Peyer's patch (tissue), 4 donors: ENCODE measurements at regions not wholly inside any gene's neighbourhood (a gene's known extent, or its start where the extent isn't known, plus 50 kb on each side); places are given as distances from the start of the nearest gene placed in this dataset.
A peak's percentile ranks its signal among the peaks of the same experiment; 100 is the strongest.

Source experiments
- DNase-seq, 3 donors: peaks; one replicate each; pipeline ENCODE4 v3.0.0-alpha.2; 2017 to 2019
- H3K27ac ChIP-seq, 4 donors: fragments of 200-600 bp; sonication (generic); one replicate each; pipeline ENCODE4 v1.5.1; 2016 to 2019
- H3K27me3 ChIP-seq, 2 donors: fragments of 200-600 bp; sonication (generic); one replicate each; pipeline ENCODE4 v1.5.1; 2019
- H3K36me3 ChIP-seq, 3 donors: fragments of 200-600 bp; sonication (generic); one replicate each; pipeline ENCODE4 v1.5.1; 2016 to 2019
- H3K4me1 ChIP-seq, 4 donors: fragments of 200-600 bp; sonication (generic); one replicate each; pipeline ENCODE4 v1.5.1; 2016 to 2019
- H3K4me3 ChIP-seq, 4 donors: fragments of 200-600 bp; sonication (generic); 1 replicate in 3 of 4; 2 replicates in 1 of 4; pipeline ENCODE4 v1.5.1; 2016 to 2019; ENCODE audit warnings: mild to moderate bottlenecking in 1 of 4
- H3K9me3 ChIP-seq, 4 donors: fragments of 200-600 bp; sonication (generic); one replicate each; pipeline ENCODE4 v1.5.1; 2016 to 2019; ENCODE audit warnings: mild to moderate bottlenecking in 1 of 4
- CTCF ChIP-seq, 6 experiments: fragments of 450-650 bp in 4 of 6; fragments of 200-600 bp in 2 of 6; sonication (generic) in 1 of 6; IDR thresholded peaks; one replicate each; pipeline ENCODE4 v1.5.1; 2017 to 2019; ENCODE audit warnings: antibody characterized with exemption in 6 of 6, mild to moderate bottlenecking in 3 of 6, moderate library complexity in 1 of 6
- POLR2A ChIP-seq, 2 donors: fragments of 450-650 bp; IDR thresholded peaks; one replicate each; pipeline ENCODE4 v1.5.1; 2017; ENCODE audit warnings: antibody characterized with exemption in 2 of 2, mild to moderate bottlenecking in 2 of 2, moderate library complexity in 2 of 2

GRCh38 chr3:152197451-152197850 lies 71.3 kb upstream of the MBNL1 start:
- Histone ChIP-seq H3K9me3 (no peaks in the 10 kb centered on the region), H3K27ac (peak overlapping the region; percentile 74 to 84 (median 78)), H3K36me3 (no peaks in the 10 kb centered on the region), H3K27me3 (no peaks in the 10 kb centered on the region), H3K4me3 (no peak overlapping the region), H3K4me1 (peaks cover 0 to 17% (median 8%) of the 10 kb centered on the region in 4 donors)
- TF ChIP-seq CTCF (IDR thresholded peaks at IDR 0.05) = no peak
- no peak for TF ChIP-seq POLR2A (IDR thresholded peaks at IDR 0.05)
- DNase-seq = no peak

GRCh38 chr3:152197937-152198336 lies 70.8 kb upstream of the MBNL1 start:
- Histone ChIP-seq H3K4me1 (peaks cover 0 to 20% (median 8%) of the 10 kb centered on the region in 4 donors), H3K9me3 (no peaks in the 10 kb centered on the region), H3K36me3 (no peaks in the 10 kb centered on the region), H3K27ac (peak overlapping the region; percentile 74 to 84 (median 78)), H3K4me3 (no peak overlapping the region), H3K27me3 (no peaks in the 10 kb centered on the region)
- no peak for TF ChIP-seq POLR2A (IDR thresholded peaks at IDR 0.05)
- no peak for TF ChIP-seq CTCF (IDR thresholded peaks at IDR 0.05)
- no peak for DNase-seq

DNA sequence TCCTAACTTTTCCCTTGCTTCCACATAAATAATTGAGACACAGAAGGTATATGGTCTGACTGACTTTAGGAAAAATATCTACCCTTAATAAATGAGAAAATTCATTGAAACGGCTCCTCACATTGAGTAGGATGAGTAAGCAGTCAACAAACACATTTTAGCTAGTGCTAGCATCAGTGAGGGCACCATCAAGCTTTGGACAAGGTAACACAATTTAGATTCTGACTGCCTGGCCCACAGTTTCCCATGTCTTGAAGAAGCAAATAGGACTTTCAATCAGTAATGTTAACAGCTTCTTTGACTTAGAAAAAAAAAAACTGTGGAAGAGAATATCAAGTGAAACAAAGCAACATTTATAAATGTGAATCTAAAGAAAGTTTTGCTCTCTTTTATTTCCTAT lies 70.1 kb upstream of the MBNL1 start:
- no peak for TF ChIP-seq POLR2A (IDR thresholded peaks at IDR 0.05)
- TF ChIP-seq CTCF (IDR thresholded peaks at IDR 0.05) = no peak
- DNase-seq = peak in 1 of 3 donors; percentile 25
- Histone ChIP-seq H3K36me3 (no peaks in the 10 kb centered on the region), H3K4me3 (no peak overlapping the region), H3K27ac (peak overlapping the region; percentile 74 to 84 (median 78)), H3K4me1 (peaks cover 0 to 20% (median 5%) of the 10 kb centered on the region in 4 donors), H3K9me3 (no peaks in the 10 kb centered on the region), H3K27me3 (no peaks in the 10 kb centered on the region)

GRCh38 chr3:152199102-152199840 lies 69.5 kb upstream of the MBNL1 start:
- Histone ChIP-seq H3K4me1 (peaks cover 0 to 20% (median 5%) of the 10 kb centered on the region in 4 donors), H3K27me3 (no peaks in the 10 kb centered on the region), H3K36me3 (no peaks in the 10 kb centered on the region), H3K4me3 (peak overlapping the region in 1 of 4 donors; percentile 8), H3K27ac (peak overlapping the region; percentile 74 to 84 (median 78)), H3K9me3 (no peaks in the 10 kb centered on the region)
- peak in 1 of 3 donors; percentile 29 for DNase-seq
- peak in 1 of 2 donors; percentile 26 for TF ChIP-seq POLR2A (IDR thresholded peaks at IDR 0.05)
- TF ChIP-seq CTCF (IDR thresholded peaks at IDR 0.05) = no peak

DNA sequence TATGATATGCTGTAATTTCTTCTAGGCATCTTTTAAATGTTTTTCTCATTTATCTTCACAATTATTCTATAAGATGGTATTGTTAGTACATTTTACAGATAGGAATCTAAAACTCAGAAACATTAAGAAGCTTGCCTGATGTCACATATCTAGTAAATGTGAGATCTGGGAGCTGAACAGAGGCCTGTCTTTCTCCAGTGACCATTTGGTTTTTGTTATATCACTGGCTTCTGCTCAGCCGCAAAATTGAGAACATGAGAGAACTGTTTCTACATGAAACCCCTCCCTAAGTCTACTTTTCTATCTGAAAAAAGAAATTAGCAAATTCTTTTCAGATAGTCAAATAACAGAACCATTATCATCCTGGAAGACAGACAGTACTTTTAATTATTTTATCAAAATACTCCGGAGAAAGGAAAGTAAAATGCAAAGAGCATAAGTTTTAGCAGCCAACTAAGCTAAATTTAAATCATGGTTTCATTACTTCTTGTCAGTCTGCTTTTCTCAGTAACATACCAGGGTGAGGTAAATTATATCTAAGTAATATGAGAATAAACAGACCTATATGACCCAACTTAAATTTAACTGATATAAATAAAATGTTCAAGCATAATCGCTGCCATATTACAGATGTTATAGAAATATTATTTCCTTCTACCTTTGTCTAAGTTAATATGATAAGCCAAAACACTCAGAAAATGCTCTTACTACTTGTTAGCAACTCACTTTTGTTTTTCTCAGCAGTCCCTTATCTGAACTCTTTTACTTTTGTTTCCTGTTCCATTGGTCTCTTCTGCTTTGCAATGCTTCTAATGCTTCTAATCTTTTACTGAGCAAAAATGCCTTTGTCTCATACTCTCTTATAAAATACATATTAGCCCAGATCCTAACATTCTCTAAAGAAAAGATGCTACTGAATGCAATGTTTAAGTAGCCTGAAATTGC lies 68.0 kb upstream of the MBNL1 start:
- Histone ChIP-seq H3K27me3 (no peaks in the 10 kb centered on the region), H3K36me3 (no peaks in the 10 kb centered on the region), H3K9me3 (no peaks in the 10 kb centered on the region), H3K4me3 (peak overlapping the region in 1 of 4 donors; percentile 2), H3K27ac (peak overlapping the region; percentile 74 to 84 (median 78)), H3K4me1 (peaks cover 0 to 25% (median 5%) of the 10 kb centered on the region in 4 donors)
- TF ChIP-seq POLR2A (IDR thresholded peaks at IDR 0.05) = no peak
- DNase-seq = no peak
